Heart right ventricle (tissue), 16 donors: ENCODE measurements at regions not wholly inside any gene's neighbourhood (a gene's known extent, or its start where the extent isn't known, plus 50 kb on each side); places are given as distances from the start of the nearest gene placed in this dataset.

Experiments used
- ATAC-seq, 8 donors: fragments of 200-7000 bp; cut with Tn5 transposase; one replicate each; pipeline ENCODE4 v1.9.1; 2020; ENCODE audit warnings: mild to moderate bottlenecking in 8 of 8, moderate library complexity in 8 of 8, moderate number of reproducible peaks in 1 of 8
- DNase-seq, 2 donors: peaks; one replicate each; pipeline ENCODE4 v3.0.0-alpha.2; 2020
- H3K27ac ChIP-seq, 10 donors: fragments of 200-600 bp; sonication (generic) in 2 of 10; one replicate each; pipeline versions ENCODE4 v1.5.0 to v1.8.0; 2020 to 2022; ENCODE audit warnings: mild to moderate bottlenecking in 3 of 10
- H3K27me3 ChIP-seq, 7 donors: fragments of 200-600 bp; one replicate each; pipeline ENCODE4 v1.8.0; 2021 to 2022; ENCODE audit warnings: mild to moderate bottlenecking in 2 of 7
- H3K36me3 ChIP-seq, 9 donors: fragments of 200-600 bp; sonication (generic) in 1 of 9; one replicate each; pipeline versions ENCODE4 v1.5.0 to v1.8.0; 2020 to 2022; ENCODE audit warnings: mild to moderate bottlenecking in 2 of 9
- H3K4me1 ChIP-seq, 9 donors: fragments of 200-600 bp; sonication (generic) in 1 of 9; one replicate each; pipeline versions ENCODE4 v1.5.0 to v1.8.0; 2020 to 2022; ENCODE audit warnings: mild to moderate bottlenecking in 4 of 9
- H3K4me3 ChIP-seq, 10 donors: fragments of 200-600 bp; sonication (generic) in 2 of 10; one replicate each; pipeline versions ENCODE4 v1.5.0 to v1.8.0; 2020 to 2022; ENCODE audit warnings: mild to moderate bottlenecking in 7 of 10, moderate library complexity in 2 of 10
- H3K9me3 ChIP-seq, 11 donors: fragments of 200-600 bp in 10 of 11; sonication (generic) in 2 of 11; one replicate each; pipeline versions ENCODE4 v1.5.0 to v1.8.0; 2013 to 2022; ENCODE audit warnings: mild to moderate bottlenecking in 2 of 11, control low read depth in 1 of 11, moderate library complexity in 1 of 11
- WGBS, 2 donors: extraction: QIAGEN DNeasy Blood & Tissue Kit; methylation state at CpG; one replicate each; pipeline ENCODE4 v1.1.7; 2013; ENCODE audit warnings: inconsistent platforms in 1 of 2; 5-methylcytosine and 5-hydroxymethylcytosine counted together
- intact Hi-C, 10 donors: fragments of 100-400 bp; cut with DNase I; formaldehyde crosslinking; loops; one replicate each; pipeline versions ENCODE4 v1.11.1 to v1.14.2; 2022
- TF ChIP-seq, protein P1 (sequence below), 9 donors: fragments of 200-600 bp; sonication (generic) in 2 of 9; IDR thresholded peaks; one replicate each; pipeline versions ENCODE4 v1.5.0 to v1.8.0; 2021 to 2022; ENCODE audit warnings: antibody characterized with exemption in 9 of 9, mild to moderate bottlenecking in 5 of 9, moderate library complexity in 1 of 9
- donor health status: Arrhythmogenic right ventricular cardiomyopathy.
- donor health status: ischemic (EF 13 %, LVEDD 7.1; RV severe dilation, severe dysfunction).
- donor health status: healthy with polysubstance abuse.
- donor health status: DM: no; HTN: yes; CAD: no.
- donor health status: DM: no; HTN: no; CAD: no.
- donor health status: ischemic (EF 25% LVEDD 6.9; RV normal size, moderate dysfunction).
- donor health status: ischemic (EF 25% LVEDD 5.7; RV mildly dilated, moderate dysfunction).
- donor health status: healthy.
- donor health status: DM: yes; HTN: yes; CAD: no.
- donor health status: Ischemic cardiomyopathy.
- donor health status: ischemic (EF 35%, LVEDD 5.7; RV mildly dilated, moderate dysfunction).
- donor health status: nonischemic (EF 11% LVEDD 7.7; RV severe dilation, severe dysfunction).
- donor health status: DM: yes; HTN: yes; CAD: no.
- donor health status: PGD.
- donor health status: ischemic (EF 29% LVEDD 5.4; RV normal size, mild dysfunction).
- donor health status: nonischemic (EF 23%, LVEDD 6.1; RV moderate dilation, normal function).

DNA sequence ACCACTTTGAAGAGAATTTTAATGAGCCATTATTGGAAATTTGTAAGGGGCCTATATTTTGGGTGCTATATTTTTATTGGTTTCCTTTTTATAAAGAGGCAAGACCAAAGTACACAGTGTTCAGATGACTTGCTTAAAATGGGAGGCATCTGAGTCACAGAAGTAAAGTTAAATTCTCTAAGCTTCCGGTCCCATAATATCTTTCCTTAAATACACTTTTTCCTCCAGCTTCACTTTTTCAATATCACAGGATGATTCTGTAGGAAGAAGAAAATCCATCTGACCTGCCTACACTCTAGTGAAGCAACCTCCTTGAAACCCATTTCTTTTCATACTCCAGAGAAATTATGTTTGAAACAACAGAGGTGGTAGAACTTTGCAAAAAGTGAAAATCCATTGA, 274.0 kb downstream of the PIK3R1 start:
- TF ChIP-seq, protein P1, sequence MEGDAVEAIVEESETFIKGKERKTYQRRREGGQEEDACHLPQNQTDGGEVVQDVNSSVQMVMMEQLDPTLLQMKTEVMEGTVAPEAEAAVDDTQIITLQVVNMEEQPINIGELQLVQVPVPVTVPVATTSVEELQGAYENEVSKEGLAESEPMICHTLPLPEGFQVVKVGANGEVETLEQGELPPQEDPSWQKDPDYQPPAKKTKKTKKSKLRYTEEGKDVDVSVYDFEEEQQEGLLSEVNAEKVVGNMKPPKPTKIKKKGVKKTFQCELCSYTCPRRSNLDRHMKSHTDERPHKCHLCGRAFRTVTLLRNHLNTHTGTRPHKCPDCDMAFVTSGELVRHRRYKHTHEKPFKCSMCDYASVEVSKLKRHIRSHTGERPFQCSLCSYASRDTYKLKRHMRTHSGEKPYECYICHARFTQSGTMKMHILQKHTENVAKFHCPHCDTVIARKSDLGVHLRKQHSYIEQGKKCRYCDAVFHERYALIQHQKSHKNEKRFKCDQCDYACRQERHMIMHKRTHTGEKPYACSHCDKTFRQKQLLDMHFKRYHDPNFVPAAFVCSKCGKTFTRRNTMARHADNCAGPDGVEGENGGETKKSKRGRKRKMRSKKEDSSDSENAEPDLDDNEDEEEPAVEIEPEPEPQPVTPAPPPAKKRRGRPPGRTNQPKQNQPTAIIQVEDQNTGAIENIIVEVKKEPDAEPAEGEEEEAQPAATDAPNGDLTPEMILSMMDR (IDR thresholded peaks at IDR 0.05): no peak
- H3K27me3 ChIP-seq: no peaks in the 10 kb centered on the region
- no peak for DNase-seq
- 85 to 92% methylated on average over 1 of the region's 1 CpG for WGBS, 2 donors
- no peaks in the 10 kb centered on the region for H3K4me1 ChIP-seq
- no peaks in the 10 kb centered on the region for H3K36me3 ChIP-seq
- no peak for ATAC-seq
- H3K9me3 ChIP-seq: peaks cover 0 to 25% (median 6%) of the 10 kb centered on the region in 11 donors
- H3K4me3 ChIP-seq: no peak overlapping the region
- H3K27ac ChIP-seq: no peak overlapping the region
- intact Hi-C loops: loop anchor here in 2 of 10 donors (5.0 to 10.0 kb wide), 2 partner anchors 143 to 1175 kb away; no protein-coding TSS in a partner anchor

DNA sequence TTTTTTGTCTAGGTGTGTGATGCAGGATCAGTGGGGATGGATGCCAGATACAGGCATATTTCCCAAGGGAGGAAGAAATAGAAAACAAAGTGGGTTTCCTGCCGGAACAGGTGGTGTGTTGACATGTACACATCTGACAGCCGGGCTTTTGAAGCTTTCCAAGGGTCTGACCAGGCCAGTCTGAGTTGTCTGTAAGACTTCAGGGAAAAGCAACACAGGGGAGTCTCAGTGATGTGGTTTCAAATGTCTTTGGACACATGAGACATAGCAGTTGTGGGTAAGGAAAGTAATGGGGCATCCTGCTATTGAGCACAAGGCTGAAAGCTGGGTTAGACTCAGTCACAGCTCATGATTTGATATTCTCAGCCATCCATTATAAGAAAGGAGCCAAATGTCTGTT, 274.9 kb downstream of the PIK3R1 start:
- ATAC-seq: no peak
- TF ChIP-seq, protein P1 (IDR thresholded peaks at IDR 0.05): no peak
- intact Hi-C loops: no loop called here

DNA sequence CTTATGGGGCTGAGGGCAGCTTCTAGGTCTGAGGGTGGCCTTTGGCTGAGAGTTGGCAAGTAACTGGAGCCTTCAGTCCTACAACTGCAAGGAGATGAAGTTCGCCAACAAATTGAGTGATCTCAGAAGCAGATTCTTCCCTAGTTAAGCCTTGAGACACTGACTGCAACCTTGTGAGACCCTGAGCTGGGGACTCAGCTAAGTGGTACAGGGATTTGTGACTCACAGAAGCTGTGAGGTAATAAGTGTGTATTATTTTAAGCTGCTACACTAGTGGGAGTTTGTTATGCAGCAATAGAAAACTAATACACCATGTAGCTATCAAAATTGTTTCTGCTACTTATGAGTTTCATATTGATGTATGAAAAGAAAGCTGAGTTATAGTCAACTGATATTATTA, 279.2 kb downstream of the PIK3R1 start:
- intact Hi-C loops: no loop called here
- no peaks in the 10 kb centered on the region for H3K4me1 ChIP-seq
- H3K36me3 ChIP-seq: no peaks in the 10 kb centered on the region
- no peaks in the 10 kb centered on the region for H3K27me3 ChIP-seq
- H3K4me3 ChIP-seq: no peak overlapping the region
- peaks cover 0 to 26% (median 0%) of the 10 kb centered on the region in 11 donors for H3K9me3 ChIP-seq
- no peak for ATAC-seq
- TF ChIP-seq, protein P1 (IDR thresholded peaks at IDR 0.05): no peak
- WGBS, 2 donors: 96 to 100% methylated on average over 1 of the region's 1 CpG
- no peak overlapping the region for H3K27ac ChIP-seq
- no peak for DNase-seq

More for the DNA sequence above, 274.9 kb downstream of the PIK3R1 start:
- Histone ChIP-seq H3K27ac (no peak overlapping the region), H3K4me1 (no peaks in the 10 kb centered on the region), H3K4me3 (no peak overlapping the region), H3K36me3 (no peaks in the 10 kb centered on the region), H3K9me3 (peaks cover 0 to 25% (median 6%) of the 10 kb centered on the region in 11 donors), H3K27me3 (no peaks in the 10 kb centered on the region)
- 57 to 65% methylated on average over 2 of the region's 2 CpGs for WGBS, 2 donors
- no peak for DNase-seq

DNA sequence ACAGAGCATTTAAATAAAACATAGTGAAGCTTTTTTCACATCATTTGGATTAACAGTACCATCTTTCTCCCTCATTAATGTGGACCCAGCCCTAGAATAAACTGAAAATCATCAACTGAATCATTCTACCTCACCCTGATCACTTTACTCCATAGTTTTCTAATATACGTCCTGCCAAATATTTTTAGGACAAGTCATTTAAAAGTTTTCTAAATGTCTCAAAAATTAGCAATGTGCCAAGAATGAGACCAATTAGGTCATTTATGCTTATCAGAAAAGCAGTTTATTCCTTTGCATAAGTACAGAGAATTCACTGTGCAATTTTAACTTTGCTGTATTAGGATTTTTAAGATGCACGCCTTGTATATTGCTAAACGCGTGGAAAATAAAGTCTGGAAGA, 284.4 kb downstream of the PIK3R1 start:
- Histone ChIP-seq H3K4me1 (no peaks in the 10 kb centered on the region), H3K36me3 (no peaks in the 10 kb centered on the region), H3K27ac (no peak overlapping the region), H3K4me3 (no peak overlapping the region), H3K9me3 (peaks cover 0 to 26% (median 0%) of the 10 kb centered on the region in 11 donors), H3K27me3 (no peaks in the 10 kb centered on the region)
- ATAC-seq (no peak), DNase-seq (no peak)
- 62 to 77% methylated on average over 4 of the region's 4 CpGs for whole genome bisulfite sequencing, 2 donors
- intact Hi-C loops: no loop called here
- TF ChIP-seq, protein P1 (IDR thresholded peaks at IDR 0.05): no peak
